ENCODE measurements at regions not wholly inside any gene's neighbourhood (a gene's known extent, or its start where the extent isn't known, plus 50 kb on each side); places are given as distances from the start of the nearest gene placed in this dataset.
"Not testable (repeated sequence)": the region's sequence is repeated elsewhere in the genome, so short reads cannot be mapped to it uniquely, and the experiment has no call there.

- Histone ChIP-seq H3K4me3 (ENCODE audit: low read depth in 1 of 2, low read length in 1 of 2) (no peak overlapping the region), H3K9me3 (no peaks in the 10 kb centered on the region), H3K27me3 (peaks cover 91% of the 10 kb centered on the region), H3K36me3 (no peaks in the 10 kb centered on the region), H3K4me1 (ENCODE audit: control insufficient read depth in 1 of 2, insufficient read depth in 1 of 2, low read depth in 1 of 2, low read length in 1 of 2) (no peaks in the 10 kb centered on the region), H3K27ac (no peak overlapping the region)
- TF ChIP-seq CTCF (IDR thresholded peaks at IDR 0.05): no peak
Measured at GRCh38 chr16:86347090-86347489, 163.2 kb upstream of the FOXF1 start.

GRCh38 chr16:86347916-86348555, 162.3 kb upstream of the FOXF1 start:
- no peak for TF ChIP-seq CTCF (IDR thresholded peaks at IDR 0.05)

GRCh38 chr16:86349338-86349900, 160.9 kb upstream of the FOXF1 start:
- no peak overlapping the region for H3K27ac ChIP-seq
- no peak overlapping the region for H3K4me3 ChIP-seq (ENCODE audit: low read depth in 1 of 2, low read length in 1 of 2)
- H3K4me1 ChIP-seq (ENCODE audit: control insufficient read depth in 1 of 2, insufficient read depth in 1 of 2, low read depth in 1 of 2, low read length in 1 of 2): no peaks in the 10 kb centered on the region
- H3K9me3 ChIP-seq: no peaks in the 10 kb centered on the region
- peaks cover 82% of the 10 kb centered on the region for H3K27me3 ChIP-seq
- no peak for TF ChIP-seq CTCF (IDR thresholded peaks at IDR 0.05)
- H3K36me3 ChIP-seq: no peaks in the 10 kb centered on the region

More at GRCh38 chr16:86347916-86348555, 162.3 kb upstream of the FOXF1 start:
- Histone ChIP-seq H3K27ac (no peak overlapping the region), H3K36me3 (no peaks in the 10 kb centered on the region), H3K27me3 (peaks cover 84% of the 10 kb centered on the region), H3K9me3 (no peaks in the 10 kb centered on the region), H3K4me3 (ENCODE audit: low read depth in 1 of 2, low read length in 1 of 2) (no peak overlapping the region), H3K4me1 (ENCODE audit: control insufficient read depth in 1 of 2, insufficient read depth in 1 of 2, low read depth in 1 of 2, low read length in 1 of 2) (no peaks in the 10 kb centered on the region)

GRCh38 chr16:86350289-86350688, 160.0 kb upstream of the FOXF1 start:
- no peaks in the 10 kb centered on the region for H3K9me3 ChIP-seq
- no peak overlapping the region for H3K4me3 ChIP-seq (ENCODE audit: low read depth in 1 of 2, low read length in 1 of 2)
- TF ChIP-seq CTCF (IDR thresholded peaks at IDR 0.05): no peak
- H3K27me3 ChIP-seq: peaks cover 82% of the 10 kb centered on the region
- H3K27ac ChIP-seq: no peak overlapping the region
- no peaks in the 10 kb centered on the region for H3K36me3 ChIP-seq
- H3K4me1 ChIP-seq (ENCODE audit: control insufficient read depth in 1 of 2, insufficient read depth in 1 of 2, low read depth in 1 of 2, low read length in 1 of 2): no peaks in the 10 kb centered on the region

GRCh38 chr16:86351041-86351784, 159.1 kb upstream of the FOXF1 start:
- no peaks in the 10 kb centered on the region for H3K36me3 ChIP-seq
- TF ChIP-seq CTCF (IDR thresholded peaks at IDR 0.05): no peak
- H3K4me1 ChIP-seq (ENCODE audit: control insufficient read depth in 1 of 2, insufficient read depth in 1 of 2, low read depth in 1 of 2, low read length in 1 of 2): no peaks in the 10 kb centered on the region
- H3K9me3 ChIP-seq: no peaks in the 10 kb centered on the region
- peaks cover 78% of the 10 kb centered on the region for H3K27me3 ChIP-seq
- no peak overlapping the region for H3K4me3 ChIP-seq (ENCODE audit: low read depth in 1 of 2, low read length in 1 of 2)
- H3K27ac ChIP-seq: no peak overlapping the region

- H3K9me3 ChIP-seq: not testable (repeated sequence)
Measured at GRCh38 chr16:86351785-86352139, 158.6 kb upstream of the FOXF1 start.

More at GRCh38 chr16:86351785-86352139, 158.6 kb upstream of the FOXF1 start:
- not testable (repeated sequence) for H3K27ac ChIP-seq; H3K4me1 ChIP-seq (ENCODE audit: control insufficient read depth in 1 of 2, insufficient read depth in 1 of 2, low read depth in 1 of 2, low read length in 1 of 2); H3K36me3 ChIP-seq; H3K4me3 ChIP-seq (ENCODE audit: low read depth in 1 of 2, low read length in 1 of 2)
- H3K27me3 ChIP-seq: peaks cover 78% of the 10 kb centered on the region

All from neutrophil (primary cell).